ENCODE measurements at regions not wholly inside any gene's neighbourhood (a gene's known extent, or its start where the extent isn't known, plus 50 kb on each side); places are given as distances from the start of the nearest gene placed in this dataset.

- H3K9me2 ChIP-seq (ENCODE audit: insufficient read depth), result no peaks in the 10 kb centered on the region
- ATAC-seq (no peak), DNase-seq (ENCODE audit: low read depth, low spot score) (no peak)
- H3K4me1 ChIP-seq (ENCODE audit: control insufficient read depth in 1 of 2, insufficient read depth in 2 of 2, low read length in 2 of 2), result no peaks in the 10 kb centered on the region; a peak in 1 of 4 replicates
- intact Hi-C loops (cut with micrococcal nuclease), result no loop called here
- no peak overlapping the region for H3K27ac ChIP-seq (ENCODE audit: low read depth, low read length)
- no peak for TF ChIP-seq YY1 (IDR thresholded peaks at IDR 0.05; ENCODE audit: extremely low read depth, insufficient replicate concordance, low read depth, low read length)
- no peak for TF ChIP-seq SRF (IDR thresholded peaks at IDR 0.05; ENCODE audit: low read depth)
- TF ChIP-seq JUND (IDR thresholded peaks at IDR 0.05), result no peak
- no peak for TF ChIP-seq MAX (IDR thresholded peaks at IDR 0.05)
- TF ChIP-seq ATF3 (IDR thresholded peaks at IDR 0.05), result no peak
- no peak for TF ChIP-seq TCF7L2 (IDR thresholded peaks at IDR 0.05; ENCODE audit: borderline replicate concordance, extremely low read depth, insufficient read depth, insufficient read length)
- TF ChIP-seq SP1 (IDR thresholded peaks at IDR 0.05; ENCODE audit: low read depth), result no peak
- no peak for TF ChIP-seq POLR2AphosphoS5 (IDR thresholded peaks at IDR 0.05; ENCODE audit: low read depth, low read length)
- no peak for TF ChIP-seq REST (IDR thresholded peaks at IDR 0.05; ENCODE audit: low read depth)
- TF ChIP-seq CEBPB (IDR thresholded peaks at IDR 0.05; ENCODE audit: low read depth), result no peak
- TF ChIP-seq FOSL1 (IDR thresholded peaks at IDR 0.05; ENCODE audit: low read depth), result no peak
- no peak for TF ChIP-seq EZH2phosphoT487 (IDR thresholded peaks at IDR 0.05; ENCODE audit: borderline replicate concordance)
- H3K27me3 ChIP-seq (ENCODE audit: insufficient read depth, low read length), result no peaks in the 10 kb centered on the region
- no peak overlapping the region for H2AFZ ChIP-seq (ENCODE audit: low read depth, low read length, poor library complexity, severe bottlenecking)
- no peak overlapping the region for H3K4me3 ChIP-seq (replicated peaks in 1 of 2; ENCODE audit: low read depth in 1 of 2, low read length in 2 of 2)
- H3K9me3 ChIP-seq (ENCODE audit: control insufficient read depth in 1 of 2, insufficient read depth in 1 of 2, low read depth in 1 of 2, low read length in 2 of 2), result no peaks in the 10 kb centered on the region
- CTCF ChIA-PET, result interaction anchor here (1.5 kb wide), 1 partner anchor 68 kb away, joined by 4 read pairs; no protein-coding TSS in a partner anchor
- no peaks in the 10 kb centered on the region for H3K79me2 ChIP-seq (ENCODE audit: insufficient read depth, low read length)
- no peaks in the 10 kb centered on the region for H4K20me1 ChIP-seq (ENCODE audit: insufficient read depth)
- H3K36me3 ChIP-seq (ENCODE audit: control insufficient read depth in 1 of 2, insufficient read depth in 2 of 2, low read length in 2 of 2), result no peaks in the 10 kb centered on the region
- RAD21 ChIA-PET (ENCODE audit: low non-redundant PET in 1 of 2, low total read pairs in 2 of 2, uncharacterized antibody in 2 of 2, unreplicated experiment in 2 of 2), result no interaction called here
- H3K4me2 ChIP-seq (ENCODE audit: low read length), result no peak overlapping the region
- BruUV-seq (replicated peaks), result no TSS peak
- POLR2A ChIA-PET, result no interaction called here
- H3K9ac ChIP-seq (ENCODE audit: low read length), result no peak overlapping the region
Measured at GRCh38 chr5:32522429-32523143, 62.8 kb upstream of the SUB1 start.

Measured in HCT116 (cell line).